ENCODE measurements at regions not wholly inside any gene's neighbourhood (a gene's known extent, or its start where the extent isn't known, plus 50 kb on each side); places are given as distances from the start of the nearest gene placed in this dataset.

DNA sequence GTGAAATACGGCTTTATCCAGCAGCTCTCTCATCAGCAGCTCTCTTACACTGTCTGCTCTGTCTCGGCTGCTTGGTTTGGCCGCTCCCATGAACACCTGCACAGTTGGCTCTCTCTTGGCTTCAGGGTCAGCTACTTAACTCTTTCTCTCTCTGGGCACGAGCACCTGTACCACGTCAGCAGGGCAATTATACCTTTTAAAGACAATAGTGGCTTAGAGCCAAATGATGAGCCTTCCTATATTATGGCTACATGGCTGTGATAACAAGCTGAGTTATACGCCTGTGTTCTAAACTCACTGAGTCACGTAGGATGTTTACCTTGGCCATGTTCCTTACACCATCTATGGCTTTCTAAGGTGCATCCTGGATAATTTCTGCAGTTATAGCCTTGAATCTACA is 69.2 kb upstream of the CTNND2 start:
- TF ChIP-seq, protein P1, sequence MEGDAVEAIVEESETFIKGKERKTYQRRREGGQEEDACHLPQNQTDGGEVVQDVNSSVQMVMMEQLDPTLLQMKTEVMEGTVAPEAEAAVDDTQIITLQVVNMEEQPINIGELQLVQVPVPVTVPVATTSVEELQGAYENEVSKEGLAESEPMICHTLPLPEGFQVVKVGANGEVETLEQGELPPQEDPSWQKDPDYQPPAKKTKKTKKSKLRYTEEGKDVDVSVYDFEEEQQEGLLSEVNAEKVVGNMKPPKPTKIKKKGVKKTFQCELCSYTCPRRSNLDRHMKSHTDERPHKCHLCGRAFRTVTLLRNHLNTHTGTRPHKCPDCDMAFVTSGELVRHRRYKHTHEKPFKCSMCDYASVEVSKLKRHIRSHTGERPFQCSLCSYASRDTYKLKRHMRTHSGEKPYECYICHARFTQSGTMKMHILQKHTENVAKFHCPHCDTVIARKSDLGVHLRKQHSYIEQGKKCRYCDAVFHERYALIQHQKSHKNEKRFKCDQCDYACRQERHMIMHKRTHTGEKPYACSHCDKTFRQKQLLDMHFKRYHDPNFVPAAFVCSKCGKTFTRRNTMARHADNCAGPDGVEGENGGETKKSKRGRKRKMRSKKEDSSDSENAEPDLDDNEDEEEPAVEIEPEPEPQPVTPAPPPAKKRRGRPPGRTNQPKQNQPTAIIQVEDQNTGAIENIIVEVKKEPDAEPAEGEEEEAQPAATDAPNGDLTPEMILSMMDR (IDR thresholded peaks at IDR 0.05): no peak
- no peak for TF ChIP-seq POLR2A (IDR thresholded peaks at IDR 0.05)
